GM21737 (cell line): ENCODE measurements at regions not wholly inside any gene's neighbourhood (a gene's known extent, or its start where the extent isn't known, plus 50 kb on each side); places are given as distances from the start of the nearest gene placed in this dataset.

ENCODE experiments used
- ATAC-seq: cut with Tn5 transposase; IDR thresholded peaks from one replicate; pipeline ENCODE4 v1.9.1; 2021; ENCODE audit warnings: mild to moderate bottlenecking, moderate library complexity; ENCODE audit not compliant: unreplicated experiment

DNA sequence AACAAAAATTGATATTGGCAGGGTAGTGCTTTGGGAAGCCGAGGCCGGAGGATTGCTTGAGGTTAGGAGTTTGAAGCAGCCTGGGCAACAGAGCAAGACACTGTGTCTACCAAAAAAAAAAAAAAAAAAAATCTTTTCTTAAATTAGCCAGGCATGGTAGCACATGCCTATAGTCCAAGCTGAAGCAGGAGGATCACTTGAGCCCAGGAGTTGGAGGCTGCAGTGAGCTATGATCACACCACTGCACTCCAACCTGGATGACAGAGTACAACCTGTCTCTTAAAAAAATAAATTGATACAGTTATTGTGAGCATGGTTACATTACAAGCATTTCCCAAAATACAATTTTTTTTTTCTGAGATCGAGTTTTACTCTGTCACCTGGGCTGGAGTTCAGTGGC is 59.4 kb upstream of the SVIL start:
- ATAC-seq = no peak

DNA sequence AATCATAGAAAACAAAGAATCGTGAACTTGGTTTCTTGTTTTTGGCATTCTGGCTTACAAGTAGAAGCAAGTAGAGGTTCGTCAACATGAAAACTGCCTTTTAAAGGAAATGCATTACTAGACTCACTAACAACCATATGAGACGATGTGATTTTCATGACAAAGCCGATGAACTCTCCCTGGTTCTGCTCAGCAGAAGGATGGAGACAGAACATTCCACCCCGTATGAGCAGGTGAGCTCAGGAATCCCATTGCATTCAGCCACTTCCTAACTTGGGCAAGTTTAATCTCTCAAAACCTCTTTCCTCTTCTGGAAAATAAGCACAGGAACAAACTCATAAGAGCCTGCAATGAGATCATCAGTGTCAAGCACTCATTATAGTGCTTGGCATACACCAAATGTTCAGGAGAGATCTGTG is 57.4 kb upstream of the SVIL start:
- ATAC-seq = no peak

DNA sequence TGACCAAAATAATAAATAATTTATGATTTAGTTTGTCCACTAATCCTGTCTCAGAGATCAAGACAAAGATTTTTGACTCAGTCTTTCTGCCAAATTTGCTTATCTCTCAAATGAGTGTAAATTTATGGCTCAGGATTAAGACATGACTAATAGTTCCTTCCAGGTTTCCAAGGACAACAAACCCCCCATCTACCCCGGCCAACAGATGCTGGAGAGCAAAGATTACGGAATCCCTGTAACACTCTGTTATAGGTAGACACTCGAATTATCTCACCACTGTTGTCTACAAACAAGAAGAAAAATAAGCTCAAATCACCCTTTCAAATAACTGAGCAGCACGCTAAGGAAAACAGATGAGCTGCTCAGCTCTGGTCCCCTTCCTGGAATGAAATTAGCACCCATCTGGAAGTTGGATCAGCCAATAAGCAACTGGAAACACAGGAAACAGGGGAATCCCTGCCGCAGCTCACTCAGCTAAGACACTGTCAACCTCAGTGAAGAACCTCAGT is 56.8 kb upstream of the SVIL start:
- ATAC-seq = no peak

DNA sequence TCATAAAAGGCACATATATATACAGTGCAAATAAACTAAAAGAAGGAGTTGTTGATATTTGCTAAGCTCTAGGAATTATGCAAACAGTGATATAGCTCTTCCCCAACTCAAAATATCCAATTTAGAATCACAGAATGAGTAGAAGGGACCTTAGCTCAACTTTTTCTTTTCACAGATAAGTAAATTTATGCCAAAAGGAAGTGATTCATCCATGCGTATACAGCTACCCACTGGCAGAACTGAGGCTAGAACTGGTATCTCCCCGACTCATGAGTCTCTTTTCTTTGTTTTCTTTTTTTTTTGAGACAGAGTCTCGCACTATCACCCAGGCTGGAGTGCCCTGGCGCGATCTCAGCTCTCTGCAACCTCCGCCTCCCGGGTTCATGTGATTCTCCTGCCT is 54.2 kb upstream of the SVIL start:
- no peak for ATAC-seq

DNA sequence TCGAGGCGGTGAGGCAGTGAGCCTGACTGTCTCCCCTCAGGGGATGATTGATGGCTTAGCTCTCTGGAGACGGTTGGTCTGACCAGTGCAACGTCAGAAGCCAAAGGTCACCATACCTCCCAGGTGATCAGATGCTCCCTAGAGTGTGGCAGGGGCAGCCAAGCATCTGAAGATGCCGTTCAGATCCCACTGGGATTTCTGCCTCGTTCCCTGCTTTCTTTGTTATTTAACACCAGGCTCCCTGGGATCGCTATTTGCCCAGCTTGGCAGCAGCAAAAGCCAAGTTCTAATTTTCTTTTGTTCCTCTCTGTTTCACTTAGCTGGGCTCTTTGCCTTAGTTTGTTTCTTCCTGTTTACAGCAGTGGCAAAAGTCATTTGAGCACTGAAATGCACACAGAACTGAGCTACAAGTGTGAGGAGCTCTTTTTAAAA is 53.5 kb upstream of the SVIL start:
- ATAC-seq = no peak

DNA sequence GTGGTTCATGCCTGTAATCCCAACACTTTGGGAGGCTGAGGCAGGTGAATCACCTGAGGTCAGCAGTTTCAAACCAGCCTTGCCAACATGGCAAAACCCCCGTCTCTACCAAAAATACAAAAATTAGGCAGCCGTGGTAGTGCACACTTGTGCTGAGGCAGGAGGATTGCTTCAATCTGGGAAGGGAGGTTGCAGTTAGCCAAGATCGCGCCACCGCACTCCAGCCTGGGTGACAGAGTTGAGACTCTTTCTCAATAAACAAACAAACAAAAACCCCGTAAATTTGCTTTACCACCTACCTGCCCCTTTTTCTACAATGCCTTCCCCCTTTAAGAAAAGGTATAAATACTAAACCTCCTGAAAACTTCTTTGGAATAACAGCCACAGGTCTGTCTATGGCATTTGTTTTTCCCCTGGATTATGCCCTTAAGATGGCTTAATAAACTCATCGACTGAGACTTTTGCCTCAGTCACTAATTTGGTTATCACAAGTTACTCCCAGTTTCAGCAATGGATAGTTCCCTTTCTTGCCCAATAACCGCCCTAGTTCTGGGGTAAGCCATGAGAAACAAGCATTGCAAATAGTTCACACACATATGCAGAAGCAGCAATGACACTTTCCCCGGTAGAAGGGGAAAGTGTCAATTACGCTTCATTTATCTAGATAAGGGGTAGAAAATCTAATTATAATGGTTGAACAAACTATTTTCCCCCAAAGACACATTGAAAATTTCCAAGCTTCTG is 52.8 kb upstream of the SVIL start:
- no peak for ATAC-seq

DNA sequence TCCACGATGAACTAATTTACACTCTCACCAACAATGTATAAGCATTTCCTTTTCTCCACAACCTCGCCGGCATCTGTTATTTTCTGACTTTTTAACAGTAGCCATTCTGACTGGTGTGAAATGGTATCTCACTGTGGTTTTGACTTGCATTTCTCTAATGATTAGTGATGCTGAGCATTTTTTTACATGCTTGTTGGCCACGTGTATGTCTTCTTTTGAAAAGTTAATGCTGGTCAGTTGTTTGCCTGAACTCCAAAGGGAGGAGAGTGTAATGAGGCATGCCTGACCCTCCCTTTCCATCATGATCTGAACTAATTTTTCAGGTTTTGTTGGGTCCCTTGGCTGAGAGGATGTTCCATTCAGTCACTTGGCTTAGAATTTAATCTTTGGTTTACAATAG is 50.7 kb upstream of the SVIL start:
- ATAC-seq = no peak
